BJ (cell line): ENCODE measurements at regions not wholly inside any gene's neighbourhood (a gene's known extent, or its start where the extent isn't known, plus 50 kb on each side); places are given as distances from the start of the nearest gene placed in this dataset.

Experiments used
- CTCF ChIA-PET: fragments of 350-600 bp; formaldehyde crosslinking; extraction: SDS; loops from one replicate; lab custom pipeline; 2021; ENCODE audit warnings: antibody characterized with exemption, inconsistent platforms; lab: Yijun Ruan, JAX
- POLR2A ChIA-PET: fragments of 300-600 bp; sonication (Branson Sonifier 250); formaldehyde crosslinking; extraction: SDS; loops from one replicate; lab custom pipeline; 2021; ENCODE audit warnings: antibody characterized with exemption; lab: Charles Lee
- DNase-seq: peaks from one replicate; pipeline ENCODE4 v3.0.0-alpha.2; 2011; ENCODE audit warnings: low read depth
- H3K27me3 ChIP-seq: 2 replicates; pipeline ENCODE4 v1.6.0; 2011; ENCODE audit warnings: low read length; ENCODE audit not compliant: control insufficient read depth, insufficient read depth
- H3K36me3 ChIP-seq: 2 replicates; pipeline ENCODE4 v1.5.1; 2011; ENCODE audit warnings: low read length; ENCODE audit not compliant: control insufficient read depth, insufficient read depth
- H3K4me3 ChIP-seq: 2 replicates; pipeline ENCODE4 v1.5.1; 2011; ENCODE audit warnings: low read depth, mild to moderate bottlenecking, control low read depth, low read length
- TF ChIP-seq, protein P1 (sequence below): IDR thresholded peaks from 2 replicates; pipeline ENCODE4 v1.5.1; 2011; ENCODE audit warnings: low read depth, mild to moderate bottlenecking, control low read depth, inconsistent platforms, low read length, moderate library complexity; ENCODE audit not compliant: insufficient read depth

DNA sequence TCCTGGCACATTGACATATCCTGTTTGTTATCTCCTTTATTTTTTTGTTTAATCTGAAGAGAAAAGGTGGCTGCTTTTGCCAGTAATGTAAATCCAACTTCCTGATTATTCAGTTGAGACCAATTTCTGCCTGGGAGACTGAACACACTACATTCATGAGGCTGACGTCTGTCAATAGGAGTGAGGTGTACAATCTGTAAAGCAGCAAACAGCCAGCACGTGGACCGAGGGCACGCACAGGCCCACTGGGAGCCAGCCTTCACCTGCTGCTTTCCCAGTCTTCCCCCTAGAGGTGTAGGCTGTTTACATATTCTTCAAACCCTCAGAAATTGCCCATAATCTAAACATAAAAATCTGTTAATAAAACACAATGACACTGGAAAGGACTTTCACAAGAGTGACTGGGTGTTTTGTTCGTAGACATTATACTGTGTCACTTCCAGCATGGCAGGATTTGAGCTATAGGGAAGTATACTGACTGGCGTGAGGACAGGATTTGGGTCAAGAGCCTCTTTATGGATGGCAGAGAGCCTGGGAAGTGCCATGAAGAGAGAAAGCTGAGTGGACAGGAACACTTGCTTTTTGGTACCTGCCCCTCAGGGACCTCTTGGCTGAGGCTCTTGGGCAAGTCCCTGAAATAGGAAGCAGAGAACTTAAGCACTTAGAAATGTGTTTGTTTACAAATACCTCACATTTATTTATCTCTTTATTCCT is 552.9 kb upstream of the CAMK1G start:
- POLR2A ChIA-PET, result no interaction called here
- peaks cover 2% of the 10 kb centered on the region; the same call in 1 of the 2 replicates for H3K27me3 ChIP-seq
- CTCF ChIA-PET, result interaction anchor here (0.6 kb wide), 1 partner anchor 440 kb away, joined by 3 read pairs; no protein-coding TSS in a partner anchor
- no peak for DNase-seq
- TF ChIP-seq, protein P1, sequence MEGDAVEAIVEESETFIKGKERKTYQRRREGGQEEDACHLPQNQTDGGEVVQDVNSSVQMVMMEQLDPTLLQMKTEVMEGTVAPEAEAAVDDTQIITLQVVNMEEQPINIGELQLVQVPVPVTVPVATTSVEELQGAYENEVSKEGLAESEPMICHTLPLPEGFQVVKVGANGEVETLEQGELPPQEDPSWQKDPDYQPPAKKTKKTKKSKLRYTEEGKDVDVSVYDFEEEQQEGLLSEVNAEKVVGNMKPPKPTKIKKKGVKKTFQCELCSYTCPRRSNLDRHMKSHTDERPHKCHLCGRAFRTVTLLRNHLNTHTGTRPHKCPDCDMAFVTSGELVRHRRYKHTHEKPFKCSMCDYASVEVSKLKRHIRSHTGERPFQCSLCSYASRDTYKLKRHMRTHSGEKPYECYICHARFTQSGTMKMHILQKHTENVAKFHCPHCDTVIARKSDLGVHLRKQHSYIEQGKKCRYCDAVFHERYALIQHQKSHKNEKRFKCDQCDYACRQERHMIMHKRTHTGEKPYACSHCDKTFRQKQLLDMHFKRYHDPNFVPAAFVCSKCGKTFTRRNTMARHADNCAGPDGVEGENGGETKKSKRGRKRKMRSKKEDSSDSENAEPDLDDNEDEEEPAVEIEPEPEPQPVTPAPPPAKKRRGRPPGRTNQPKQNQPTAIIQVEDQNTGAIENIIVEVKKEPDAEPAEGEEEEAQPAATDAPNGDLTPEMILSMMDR, result no peak
- H3K4me3 ChIP-seq, result no peak overlapping the region
- H3K36me3 ChIP-seq, result no peaks in the 10 kb centered on the region

DNA sequence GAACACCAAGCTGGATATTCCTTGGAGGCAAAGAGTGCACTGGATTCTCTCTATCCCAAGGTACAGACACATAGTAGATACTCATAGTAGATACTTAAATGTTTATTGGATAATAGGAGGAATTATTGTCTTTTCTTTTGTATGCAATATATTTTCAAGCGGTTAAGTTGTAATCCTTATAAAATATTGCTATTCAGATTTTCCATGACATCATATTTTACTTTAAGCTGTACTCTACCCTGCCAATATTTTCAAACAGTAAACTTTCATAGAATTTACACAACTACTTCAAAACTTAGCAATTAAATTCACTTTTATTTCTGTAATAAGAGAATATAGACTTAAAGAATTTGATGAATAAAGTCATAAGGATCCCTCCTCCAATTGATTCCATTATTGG is 546.5 kb upstream of the CAMK1G start:
- CTCF ChIA-PET, result no interaction called here
- H3K36me3 ChIP-seq, result no peaks in the 10 kb centered on the region
- DNase-seq, result no peak
- H3K27me3 ChIP-seq, result no peaks in the 10 kb centered on the region
- POLR2A ChIA-PET, result no interaction called here
- TF ChIP-seq, protein P1, result no peak
- no peak overlapping the region for H3K4me3 ChIP-seq

DNA sequence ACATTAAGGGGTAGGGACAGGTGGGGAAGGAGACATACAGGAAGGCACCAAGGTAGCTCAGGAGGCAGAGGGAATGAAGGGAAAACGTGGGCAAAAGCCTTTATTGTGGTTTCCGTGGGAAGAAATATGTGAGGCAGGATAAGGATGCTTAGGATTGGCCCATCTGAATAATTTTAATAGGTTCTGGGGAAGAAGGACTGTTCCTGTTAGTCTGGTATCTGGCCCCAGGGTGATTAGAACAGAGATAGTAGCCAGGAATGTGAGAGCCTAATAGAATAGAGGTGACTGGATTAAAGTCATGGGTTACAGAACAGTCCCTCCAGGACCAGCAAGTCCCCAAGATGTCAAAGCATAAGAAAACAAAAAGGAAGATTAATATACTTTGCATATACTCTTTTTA is 545.2 kb upstream of the CAMK1G start:
- no peak for DNase-seq
- POLR2A ChIA-PET, result no interaction called here
- TF ChIP-seq, protein P1, result no peak
- H3K36me3 ChIP-seq, result no peaks in the 10 kb centered on the region
- CTCF ChIA-PET, result no interaction called here
- H3K27me3 ChIP-seq, result no peaks in the 10 kb centered on the region
- no peak overlapping the region for H3K4me3 ChIP-seq

DNA sequence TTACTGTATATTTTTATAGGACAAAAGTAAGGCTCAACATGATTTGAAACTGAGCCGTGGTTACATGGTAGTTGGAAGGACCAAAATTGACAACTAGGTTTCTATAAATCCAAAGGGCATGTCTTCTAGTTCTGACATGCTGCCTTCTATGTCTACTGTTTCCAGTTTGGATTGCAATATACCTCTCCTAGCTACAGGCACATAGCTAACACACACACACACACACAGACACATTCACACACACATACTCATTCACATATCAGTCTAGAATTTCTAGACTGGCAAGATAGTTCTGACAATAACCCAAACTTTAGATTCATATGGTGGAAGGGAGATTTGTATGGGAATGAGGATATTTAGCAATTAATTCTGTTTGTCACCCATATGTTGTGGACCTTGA is 544.8 kb upstream of the CAMK1G start:
- H3K27me3 ChIP-seq, result no peaks in the 10 kb centered on the region
- ChIA-PET POLR2A (no interaction called here), CTCF (interaction anchor here (1.2 kb wide), 1 partner anchor 165 kb away, joined by 3 read pairs; no protein-coding TSS in a partner anchor)
- no peaks in the 10 kb centered on the region for H3K36me3 ChIP-seq
- TF ChIP-seq, protein P1, result no peak
- no peak for DNase-seq
- no peak overlapping the region for H3K4me3 ChIP-seq

DNA sequence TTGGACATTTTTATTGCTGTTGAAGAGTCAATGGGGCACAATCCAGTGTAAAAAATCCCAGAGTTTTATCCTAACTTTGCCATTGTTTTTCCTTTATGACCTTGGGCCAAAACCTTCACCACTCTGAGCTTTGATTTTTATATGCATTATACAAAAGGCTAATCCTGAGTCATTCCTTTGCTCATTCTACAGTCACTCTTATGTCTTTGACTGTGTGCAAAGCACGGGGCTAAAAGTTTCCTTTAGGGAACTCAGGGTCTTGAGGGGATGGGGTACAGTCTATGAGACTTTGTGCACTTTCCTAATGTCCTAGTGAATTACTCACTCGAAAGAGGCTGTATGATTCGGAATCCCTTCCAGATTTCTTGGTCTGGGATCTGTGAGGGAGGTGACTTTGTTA is 543.2 kb upstream of the CAMK1G start:
- ChIA-PET POLR2A (no interaction called here), CTCF (no interaction called here)
- TF ChIP-seq, protein P1, result no peak
- Histone ChIP-seq H3K27me3 (no peaks in the 10 kb centered on the region), H3K36me3 (no peaks in the 10 kb centered on the region), H3K4me3 (no peak overlapping the region)
- DNase-seq, result no peak
